CD8-positive, alpha-beta memory T cell (primary cell): ENCODE measurements at regions not wholly inside any gene's neighbourhood (a gene's known extent, or its start where the extent isn't known, plus 50 kb on each side); places are given as distances from the start of the nearest gene placed in this dataset.
A peak's percentile ranks its signal among the peaks of the same experiment; 100 is the strongest.

ENCODE experiments used
- CTCF ChIA-PET: fragments of 350-600 bp; sonication (Branson Sonifier 250); formaldehyde crosslinking; loops from one replicate; lab custom pipeline; 2021; ENCODE audit warnings: antibody characterized with exemption; lab: Charles Lee
- POLR2A ChIA-PET: fragments of 350-600 bp; sonication (Branson Sonifier 250); formaldehyde crosslinking; loops from one replicate; lab custom pipeline; 2021; ENCODE audit warnings: antibody characterized with exemption; lab: Charles Lee
- DNase-seq, 5 donors: peaks; one replicate each; pipeline versions ENCODE4 v3.0.0 to v3.0.0-alpha.2; 2020 to 2022; ENCODE audit warnings: mixed read lengths in 1 of 5
- H3K27ac ChIP-seq: one replicate; pipeline ENCODE4 v1.7.0; 2013; ENCODE audit warnings: low read depth, mild to moderate bottlenecking, low read length, moderate library complexity
- H3K27me3 ChIP-seq: 2 replicates; pipeline ENCODE4 v1.7.0; 2013; ENCODE audit warnings: low read length, mild to moderate bottlenecking; ENCODE audit not compliant: insufficient read depth, poor library complexity, severe bottlenecking
- H3K36me3 ChIP-seq: 2 replicates; pipeline ENCODE4 v1.7.0; 2013; ENCODE audit warnings: mild to moderate bottlenecking, low read length, moderate library complexity; ENCODE audit not compliant: insufficient read depth
- H3K4me1 ChIP-seq: 2 replicates; pipeline ENCODE4 v1.7.0; 2013; ENCODE audit warnings: mild to moderate bottlenecking, low read length, moderate library complexity; ENCODE audit not compliant: insufficient read depth
- H3K4me3 ChIP-seq: 2 replicates; pipeline ENCODE4 v1.7.0; 2013; ENCODE audit warnings: mild to moderate bottlenecking, low read length
- H3K9me3 ChIP-seq: 2 replicates; pipeline ENCODE4 v1.7.0; 2013; ENCODE audit warnings: mild to moderate bottlenecking, low read length
- H3K27ac Mint-ChIP-seq, 8 donors: one replicate each; pipeline ENCODE4 v1.8.0; 2020 to 2021; ENCODE audit warnings: mixed read lengths in 8 of 8, mild to moderate bottlenecking in 6 of 8, inconsistent platforms in 3 of 8, moderate library complexity in 3 of 8
- H3K27me3 Mint-ChIP-seq, 2 donors: one replicate each; pipeline ENCODE4 v1.8.0; 2020 to 2021; ENCODE audit warnings: mixed read lengths in 2 of 2, mild to moderate bottlenecking in 1 of 2, moderate library complexity in 1 of 2
- H3K36me3 Mint-ChIP-seq, 3 donors: one replicate each; pipeline ENCODE4 v1.8.0; 2020 to 2021; ENCODE audit warnings: mixed read lengths in 3 of 3, inconsistent platforms in 1 of 3, mild to moderate bottlenecking in 1 of 3
- H3K4me1 Mint-ChIP-seq, 3 donors: one replicate each; pipeline ENCODE4 v1.8.0; 2020 to 2021; ENCODE audit warnings: mixed read lengths in 3 of 3, inconsistent platforms in 1 of 3, mild to moderate bottlenecking in 1 of 3
- H3K4me3 Mint-ChIP-seq, 7 donors: one replicate each; pipeline ENCODE4 v1.8.0; 2020 to 2021; ENCODE audit warnings: mixed read lengths in 7 of 7, mild to moderate bottlenecking in 6 of 7, moderate library complexity in 4 of 7, inconsistent platforms in 2 of 7
- H3K9me3 Mint-ChIP-seq, 5 donors: one replicate each; pipeline ENCODE4 v1.8.0; 2020 to 2022; ENCODE audit warnings: mixed read lengths in 5 of 5, mild to moderate bottlenecking in 3 of 5, moderate library complexity in 2 of 5, inconsistent platforms in 1 of 5

GRCh38 chr1:184253921-184254320, 132.9 kb upstream of the C1orf21 start:
- no peaks in the 10 kb centered on the region for H3K4me1 ChIP-seq
- H3K4me1 Mint-ChIP-seq: no peaks in the 10 kb centered on the region
- no peaks in the 10 kb centered on the region for H3K9me3 ChIP-seq
- no peak overlapping the region for H3K27ac ChIP-seq
- H3K27ac Mint-ChIP-seq: peak overlapping the region in 1 of 8 donors; percentile 15
- H3K4me3 ChIP-seq: no peak overlapping the region
- DNase-seq: no peak
- H3K36me3 ChIP-seq: no peaks in the 10 kb centered on the region
- POLR2A ChIA-PET: no interaction called here
- H3K4me3 Mint-ChIP-seq: no peak overlapping the region
- CTCF ChIA-PET: no interaction called here
- no peaks in the 10 kb centered on the region for H3K36me3 Mint-ChIP-seq
- H3K9me3 Mint-ChIP-seq: no peaks in the 10 kb centered on the region
- no peaks in the 10 kb centered on the region for H3K27me3 ChIP-seq
- peaks cover 12 to 40% of the 10 kb centered on the region in 2 donors for H3K27me3 Mint-ChIP-seq

GRCh38 chr1:184254849-184255248, 132.0 kb upstream of the C1orf21 start:
- Mint-ChIP-seq H3K9me3 (no peaks in the 10 kb centered on the region), H3K27me3 (peaks cover 12 to 39% of the 10 kb centered on the region in 2 donors), H3K36me3 (no peaks in the 10 kb centered on the region), H3K4me3 (no peak overlapping the region), H3K4me1 (no peaks in the 10 kb centered on the region), H3K27ac (no peak overlapping the region)
- POLR2A ChIA-PET: no interaction called here
- no peaks in the 10 kb centered on the region for H3K36me3 ChIP-seq
- CTCF ChIA-PET: no interaction called here
- H3K27ac ChIP-seq: no peak overlapping the region
- no peak overlapping the region for H3K4me3 ChIP-seq
- no peaks in the 10 kb centered on the region for H3K27me3 ChIP-seq
- DNase-seq: no peak
- no peaks in the 10 kb centered on the region for H3K4me1 ChIP-seq
- H3K9me3 ChIP-seq: no peaks in the 10 kb centered on the region

- no peaks in the 10 kb centered on the region for H3K36me3 ChIP-seq
- H3K4me3 ChIP-seq: no peak overlapping the region
- no peaks in the 10 kb centered on the region for H3K9me3 ChIP-seq
- no peak for DNase-seq
- peaks cover 12 to 42% of the 10 kb centered on the region in 2 donors for H3K27me3 Mint-ChIP-seq
- no peaks in the 10 kb centered on the region for H3K4me1 Mint-ChIP-seq
- no peaks in the 10 kb centered on the region for H3K4me1 ChIP-seq
- POLR2A ChIA-PET: no interaction called here
- H3K27ac Mint-ChIP-seq: no peak overlapping the region
- no peaks in the 10 kb centered on the region for H3K36me3 Mint-ChIP-seq
- no peak overlapping the region for H3K4me3 Mint-ChIP-seq
- CTCF ChIA-PET: no interaction called here
- H3K27me3 ChIP-seq: no peaks in the 10 kb centered on the region
- H3K9me3 Mint-ChIP-seq: no peaks in the 10 kb centered on the region
- no peak overlapping the region for H3K27ac ChIP-seq
Measured at GRCh38 chr1:184255560-184255959, 131.3 kb upstream of the C1orf21 start.

GRCh38 chr1:184257873-184258272, 129.0 kb upstream of the C1orf21 start:
- no peak overlapping the region for H3K27ac Mint-ChIP-seq
- H3K4me3 Mint-ChIP-seq: no peak overlapping the region

GRCh38 chr1:184258525-184258924, 128.3 kb upstream of the C1orf21 start:
- Mint-ChIP-seq H3K9me3 (no peaks in the 10 kb centered on the region), H3K27ac (no peak overlapping the region), H3K4me3 (no peak overlapping the region), H3K36me3 (no peaks in the 10 kb centered on the region), H3K4me1 (no peaks in the 10 kb centered on the region), H3K27me3 (peaks cover 7 to 44% of the 10 kb centered on the region in 2 donors)
- ChIA-PET CTCF (no interaction called here), POLR2A (no interaction called here)
- H3K27ac ChIP-seq: no peak overlapping the region
- no peak overlapping the region for H3K4me3 ChIP-seq
- H3K27me3 ChIP-seq: peaks cover 3% of the 10 kb centered on the region
- DNase-seq: no peak
- H3K4me1 ChIP-seq: no peaks in the 10 kb centered on the region
- H3K9me3 ChIP-seq: no peaks in the 10 kb centered on the region
- H3K36me3 ChIP-seq: no peaks in the 10 kb centered on the region

More at GRCh38 chr1:184257873-184258272, 129.0 kb upstream of the C1orf21 start:
- ChIA-PET POLR2A (no interaction called here), CTCF (no interaction called here)
- H3K27me3 Mint-ChIP-seq: peaks cover 8 to 44% of the 10 kb centered on the region in 2 donors
- H3K36me3 ChIP-seq: no peaks in the 10 kb centered on the region
- no peaks in the 10 kb centered on the region for H3K4me1 ChIP-seq
- H3K4me1 Mint-ChIP-seq: no peaks in the 10 kb centered on the region
- no peak overlapping the region for H3K4me3 ChIP-seq
- H3K36me3 Mint-ChIP-seq: no peaks in the 10 kb centered on the region
- no peaks in the 10 kb centered on the region for H3K9me3 Mint-ChIP-seq
- H3K27me3 ChIP-seq: peaks cover 3% of the 10 kb centered on the region
- no peaks in the 10 kb centered on the region for H3K9me3 ChIP-seq
- DNase-seq: no peak
- no peak overlapping the region for H3K27ac ChIP-seq

GRCh38 chr1:184260382-184260781, 126.4 kb upstream of the C1orf21 start:
- no peak overlapping the region for H3K4me3 ChIP-seq
- H3K4me1 Mint-ChIP-seq: no peaks in the 10 kb centered on the region
- peaks cover 5 to 55% of the 10 kb centered on the region in 2 donors for H3K27me3 Mint-ChIP-seq
- DNase-seq: no peak
- peaks cover 3% of the 10 kb centered on the region for H3K27me3 ChIP-seq
- H3K27ac ChIP-seq: no peak overlapping the region
- H3K9me3 ChIP-seq: no peaks in the 10 kb centered on the region
- no peaks in the 10 kb centered on the region for H3K9me3 Mint-ChIP-seq
- CTCF ChIA-PET: no interaction called here
- no peaks in the 10 kb centered on the region for H3K36me3 ChIP-seq
- H3K27ac Mint-ChIP-seq: no peak overlapping the region
- no peaks in the 10 kb centered on the region for H3K4me1 ChIP-seq
- POLR2A ChIA-PET: no interaction called here
- no peak overlapping the region for H3K4me3 Mint-ChIP-seq
- no peaks in the 10 kb centered on the region for H3K36me3 Mint-ChIP-seq

- DNase-seq: no peak
- H3K27ac ChIP-seq: no peak overlapping the region
- no peaks in the 10 kb centered on the region for H3K9me3 Mint-ChIP-seq
- H3K27me3 ChIP-seq: peaks cover 3% of the 10 kb centered on the region
- no peaks in the 10 kb centered on the region for H3K9me3 ChIP-seq
- no peak overlapping the region for H3K4me3 Mint-ChIP-seq
- no peak overlapping the region for H3K27ac Mint-ChIP-seq
- H3K27me3 Mint-ChIP-seq: peaks cover 0 to 52% of the 10 kb centered on the region in 2 donors
- no peaks in the 10 kb centered on the region for H3K36me3 ChIP-seq
- H3K36me3 Mint-ChIP-seq: no peaks in the 10 kb centered on the region
- H3K4me1 Mint-ChIP-seq: no peaks in the 10 kb centered on the region
- ChIA-PET CTCF (no interaction called here), POLR2A (no interaction called here)
- H3K4me1 ChIP-seq: no peaks in the 10 kb centered on the region
- H3K4me3 ChIP-seq: no peak overlapping the region
Measured at GRCh38 chr1:184262109-184262508, 124.7 kb upstream of the C1orf21 start.

GRCh38 chr1:184267747-184268146, 119.1 kb upstream of the C1orf21 start:
- POLR2A ChIA-PET: no interaction called here

GRCh38 chr1:184270556-184270955, 116.3 kb upstream of the C1orf21 start:
- H3K36me3 ChIP-seq: no peaks in the 10 kb centered on the region
- no peak overlapping the region for H3K27ac ChIP-seq
- peaks cover 6% of the 10 kb centered on the region for H3K27me3 ChIP-seq
- H3K9me3 ChIP-seq: no peaks in the 10 kb centered on the region
- H3K9me3 Mint-ChIP-seq: no peaks in the 10 kb centered on the region
- H3K36me3 Mint-ChIP-seq: no peaks in the 10 kb centered on the region
- H3K4me1 Mint-ChIP-seq: no peaks in the 10 kb centered on the region
- H3K27me3 Mint-ChIP-seq: peaks cover 2 to 30% of the 10 kb centered on the region in 2 donors
- DNase-seq: no peak
- ChIA-PET CTCF (no interaction called here), POLR2A (no interaction called here)
- H3K4me1 ChIP-seq: no peaks in the 10 kb centered on the region
- no peak overlapping the region for H3K27ac Mint-ChIP-seq
- H3K4me3 Mint-ChIP-seq: no peak overlapping the region
- no peak overlapping the region for H3K4me3 ChIP-seq

More at GRCh38 chr1:184267747-184268146, 119.1 kb upstream of the C1orf21 start:
- H3K9me3 ChIP-seq: no peaks in the 10 kb centered on the region
- H3K4me1 ChIP-seq: no peaks in the 10 kb centered on the region
- CTCF ChIA-PET: no interaction called here
- H3K27me3 Mint-ChIP-seq: peaks cover 2 to 42% of the 10 kb centered on the region in 2 donors
- H3K27ac ChIP-seq: no peak overlapping the region
- H3K27me3 ChIP-seq: no peaks in the 10 kb centered on the region
- no peaks in the 10 kb centered on the region for H3K36me3 ChIP-seq
- H3K4me3 Mint-ChIP-seq: no peak overlapping the region
- no peaks in the 10 kb centered on the region for H3K36me3 Mint-ChIP-seq
- no peaks in the 10 kb centered on the region for H3K4me1 Mint-ChIP-seq
- no peak overlapping the region for H3K4me3 ChIP-seq
- no peak overlapping the region for H3K27ac Mint-ChIP-seq
- no peaks in the 10 kb centered on the region for H3K9me3 Mint-ChIP-seq
- no peak for DNase-seq
